ENCODE measurements at regions not wholly inside any gene's neighbourhood (a gene's known extent, or its start where the extent isn't known, plus 50 kb on each side); places are given as distances from the start of the nearest gene placed in this dataset.

- Histone ChIP-seq H2AK5ac (ENCODE audit: low read depth, low read length) (no peak overlapping the region), H4K91ac (replicated peaks; ENCODE audit: insufficient read length, low read length) (no peak overlapping the region), H2AFZ (ENCODE audit: low read length) (no peak overlapping the region), H4K20me1 (replicated peaks in 1 of 2; ENCODE audit: control insufficient read depth in 1 of 2, insufficient read depth in 2 of 2, low read length in 2 of 2) (no peaks in the 10 kb centered on the region), H3K18ac (ENCODE audit: extremely low read depth, low read length) (no peak overlapping the region), H3K9ac (replicated peaks in 1 of 4; ENCODE audit: extremely low read depth in 1 of 4, low read depth in 3 of 4, low read length in 3 of 4) (no peak overlapping the region), H2BK12ac (ENCODE audit: low read depth, low read length) (no peak overlapping the region), H3K79me2 (ENCODE audit: control insufficient read depth in 1 of 2, insufficient read depth in 2 of 2, low read length in 2 of 2) (no peaks in the 10 kb centered on the region), H3K9me3 (ENCODE audit: insufficient read depth in 2 of 2, low read depth in 1 of 2, low read length in 1 of 2) (peaks cover 0 to 4% of the 10 kb centered on the region in 2 experiments; a peak in 1 of 4 replicates), H4K5ac (ENCODE audit: insufficient read length, low read depth, low read length) (no peak overlapping the region), H3K36me3 (ENCODE audit: control insufficient read depth in 2 of 4, insufficient read depth in 4 of 4, low read length in 3 of 4) (no peaks in the 10 kb centered on the region), H3K23ac (ENCODE audit: insufficient read length) (no peak overlapping the region), H3K4me3 (ENCODE audit: extremely low read depth in 1 of 4, insufficient read depth in 2 of 4, low read depth in 3 of 4, low read length in 4 of 4) (no peak overlapping the region), H3K79me1 (ENCODE audit: low read depth, low read length) (no peaks in the 10 kb centered on the region), H4K8ac (ENCODE audit: extremely low read depth, insufficient read depth, low read length) (no peak overlapping the region), H3K23me2 (ENCODE audit: low read depth, low read length) (no peaks in the 10 kb centered on the region), H3K4me2 (ENCODE audit: insufficient read depth in 1 of 2, low read depth in 2 of 2, low read length in 2 of 2) (no peak overlapping the region), H3K27ac (ENCODE audit: low read depth, low read length) (no peak overlapping the region), H3K27me3 (replicated peaks in 1 of 4; ENCODE audit: control insufficient read depth in 3 of 4, extremely low read depth in 1 of 4, insufficient read depth in 3 of 4, low read length in 3 of 4) (no peaks in the 10 kb centered on the region), H3K14ac (ENCODE audit: insufficient read length) (no peak overlapping the region), H3K56ac (replicated peaks; ENCODE audit: insufficient read length, low read depth, low read length) (no peak overlapping the region), H3K4me1 (replicated peaks in 1 of 4; ENCODE audit: control insufficient read depth in 3 of 4, insufficient read depth in 4 of 4, low read length in 3 of 4) (no peaks in the 10 kb centered on the region), H2BK15ac (ENCODE audit: low read length) (no peak overlapping the region), H2BK120ac (replicated peaks; ENCODE audit: low read depth, low read length) (no peak overlapping the region), H2BK20ac (ENCODE audit: low read length) (no peak overlapping the region), H2BK5ac (ENCODE audit: low read depth, low read length) (no peak overlapping the region), H3K4ac (replicated peaks; ENCODE audit: insufficient read length, low read depth, low read length) (no peak overlapping the region)
- no peak for DNase-seq (ENCODE audit: low read depth in 1 of 2, low spot score in 2 of 2)
- 95% methylated on average over 3 of the region's 3 CpGs; no CpG with 5 or more reads in 1 of the 2 experiments for WGBS, 2 experiments (ENCODE audit: extremely low coverage in 1 of 2, insufficient coverage in 1 of 2, insufficient read length in 1 of 2, insufficient replicate concordance in 2 of 2, low coverage in 1 of 2, low lambda C conversion rate in 2 of 2, missing lambda C conversion rate in 1 of 2)
- POLR2A ChIA-PET (ENCODE audit: partially characterized antibody): no interaction called here
- CTCF ChIA-PET (ENCODE audit: partially characterized antibody): no interaction called here
- FAIRE-seq: no peak
- no peak for TF ChIP-seq E2F6 (IDR thresholded peaks at IDR 0.05)
- no peak for TF ChIP-seq YY1 (IDR thresholded peaks at IDR 0.05; ENCODE audit: low read depth, low read length)
- TF ChIP-seq GABPA (IDR thresholded peaks at IDR 0.05; ENCODE audit: borderline replicate concordance, insufficient read depth, low read length): no peak
- TF ChIP-seq JUN (IDR thresholded peaks at IDR 0.05; ENCODE audit: low read depth, low read length): no peak
- no peak for TF ChIP-seq KDM5A (IDR thresholded peaks at IDR 0.05; ENCODE audit: low read length)
- TF ChIP-seq RBBP5 (IDR thresholded peaks at IDR 0.05; ENCODE audit: borderline replicate concordance, low read depth, low read length): no peak
- no peak for TF ChIP-seq ATF3 (IDR thresholded peaks at IDR 0.05; ENCODE audit: insufficient read depth, low read depth, low read length)
- no peak for TF ChIP-seq ATF2 (IDR thresholded peaks at IDR 0.05; ENCODE audit: low read length)
- TF ChIP-seq USF2 (IDR thresholded peaks at IDR 0.05; ENCODE audit: low read length): no peak
These were observed 1049.9 kb downstream of the TSN start for GRCh38 chr2:122805346-122805745.
